ENCODE measurements at regions not wholly inside any gene's neighbourhood (a gene's known extent, or its start where the extent isn't known, plus 50 kb on each side); places are given as distances from the start of the nearest gene placed in this dataset.

- H3K27ac ChIP-seq (ENCODE audit: insufficient read depth, low read length) = no peak overlapping the region
Observed at GRCh38 chr18:73407506-73407905, 539.7 kb upstream of the NETO1 start.

GRCh38 chr18:73384246-73384645, 516.5 kb upstream of the NETO1 start:
- H3K4me1 ChIP-seq (ENCODE audit: control insufficient read depth, extremely low read depth, insufficient read depth, low read length) = no peaks in the 10 kb centered on the region
- H4K20me1 ChIP-seq (ENCODE audit: control insufficient read depth, extremely low read depth, insufficient read depth, low read length) = no peaks in the 10 kb centered on the region
- H3K4me3 ChIP-seq (replicated peaks in 1 of 4; ENCODE audit: control extremely low read depth in 1 of 4, insufficient read depth in 1 of 4, low read depth in 3 of 4, low read length in 4 of 4) = no peak overlapping the region
- H3K27ac ChIP-seq (ENCODE audit: insufficient read depth, low read length) = no peak overlapping the region
- H3K36me3 ChIP-seq (ENCODE audit: control insufficient read depth, insufficient read depth, low read length) = no peaks in the 10 kb centered on the region
- H2AFZ ChIP-seq (ENCODE audit: low read length) = no peak overlapping the region
- no peaks in the 10 kb centered on the region for H3K9me3 ChIP-seq (ENCODE audit: control insufficient read depth, insufficient read depth, low read depth, low read length)
- no peaks in the 10 kb centered on the region for H3K27me3 ChIP-seq (ENCODE audit: control insufficient read depth, insufficient read depth, low read length)
- no peak for DNase-seq (ENCODE audit: low read depth in 2 of 2)
- H3K4me2 ChIP-seq (ENCODE audit: extremely low read depth, insufficient read depth, low read length) = no peak overlapping the region
- H3K79me2 ChIP-seq (ENCODE audit: control insufficient read depth, insufficient read depth, low read length) = no peaks in the 10 kb centered on the region
- TF ChIP-seq CTCF (conservative IDR thresholded peaks at IDR 0.05 in 1 of 2, IDR thresholded peaks at IDR 0.05 in 1 of 2; ENCODE audit: low read depth in 1 of 2, low read length in 2 of 2) = no peak
- no peak for TF ChIP-seq EZH2 (IDR thresholded peaks at IDR 0.05; ENCODE audit: low read length, missing control alignments)
- no peak overlapping the region for H3K9ac ChIP-seq (ENCODE audit: insufficient read depth, low read length)

More at GRCh38 chr18:73407506-73407905, 539.7 kb upstream of the NETO1 start:
- no peak for TF ChIP-seq CTCF (conservative IDR thresholded peaks at IDR 0.05 in 1 of 2, IDR thresholded peaks at IDR 0.05 in 1 of 2; ENCODE audit: low read depth in 1 of 2, low read length in 2 of 2)
- no peak for TF ChIP-seq EZH2 (IDR thresholded peaks at IDR 0.05; ENCODE audit: low read length, missing control alignments)
- Histone ChIP-seq H3K79me2 (ENCODE audit: control insufficient read depth, insufficient read depth, low read length) (no peaks in the 10 kb centered on the region), H3K4me2 (ENCODE audit: extremely low read depth, insufficient read depth, low read length) (no peak overlapping the region), H3K4me1 (ENCODE audit: control insufficient read depth, extremely low read depth, insufficient read depth, low read length) (no peaks in the 10 kb centered on the region), H3K9me3 (ENCODE audit: control insufficient read depth, insufficient read depth, low read depth, low read length) (no peaks in the 10 kb centered on the region), H3K27me3 (ENCODE audit: control insufficient read depth, insufficient read depth, low read length) (no peaks in the 10 kb centered on the region), H3K9ac (ENCODE audit: insufficient read depth, low read length) (no peak overlapping the region), H3K36me3 (ENCODE audit: control insufficient read depth, insufficient read depth, low read length) (no peaks in the 10 kb centered on the region), H4K20me1 (ENCODE audit: control insufficient read depth, extremely low read depth, insufficient read depth, low read length) (no peaks in the 10 kb centered on the region), H2AFZ (ENCODE audit: low read length) (no peak overlapping the region), H3K4me3 (replicated peaks in 1 of 4; ENCODE audit: control extremely low read depth in 1 of 4, insufficient read depth in 1 of 4, low read depth in 3 of 4, low read length in 4 of 4) (no peak overlapping the region)
- peak; percentile 9 to 23 for DNase-seq (ENCODE audit: low read depth in 2 of 2)

- Histone ChIP-seq H3K4me1 (ENCODE audit: control insufficient read depth, extremely low read depth, insufficient read depth, low read length) (no peaks in the 10 kb centered on the region), H3K9me3 (ENCODE audit: control insufficient read depth, insufficient read depth, low read depth, low read length) (no peaks in the 10 kb centered on the region), H3K27ac (ENCODE audit: insufficient read depth, low read length) (no peak overlapping the region), H3K4me2 (ENCODE audit: extremely low read depth, insufficient read depth, low read length) (no peak overlapping the region), H4K20me1 (ENCODE audit: control insufficient read depth, extremely low read depth, insufficient read depth, low read length) (no peaks in the 10 kb centered on the region), H3K27me3 (ENCODE audit: control insufficient read depth, insufficient read depth, low read length) (no peaks in the 10 kb centered on the region), H3K36me3 (ENCODE audit: control insufficient read depth, insufficient read depth, low read length) (no peaks in the 10 kb centered on the region), H3K9ac (ENCODE audit: insufficient read depth, low read length) (no peak overlapping the region), H2AFZ (ENCODE audit: low read length) (no peak overlapping the region), H3K79me2 (ENCODE audit: control insufficient read depth, insufficient read depth, low read length) (no peaks in the 10 kb centered on the region), H3K4me3 (replicated peaks in 1 of 4; ENCODE audit: control extremely low read depth in 1 of 4, insufficient read depth in 1 of 4, low read depth in 3 of 4, low read length in 4 of 4) (no peak overlapping the region)
- DNase-seq (ENCODE audit: low read depth in 2 of 2) = no peak
- TF ChIP-seq CTCF (conservative IDR thresholded peaks at IDR 0.05 in 1 of 2, IDR thresholded peaks at IDR 0.05 in 1 of 2; ENCODE audit: low read depth in 1 of 2, low read length in 2 of 2) = no peak
- no peak for TF ChIP-seq EZH2 (IDR thresholded peaks at IDR 0.05; ENCODE audit: low read length, missing control alignments)
Observed at GRCh38 chr18:73381699-73382036, 513.9 kb upstream of the NETO1 start.

Data from fibroblast of lung (primary cell).